Psoas muscle (tissue), 7 donors: ENCODE measurements at regions not wholly inside any gene's neighbourhood (a gene's known extent, or its start where the extent isn't known, plus 50 kb on each side); places are given as distances from the start of the nearest gene placed in this dataset.

ENCODE experiments used
- ATAC-seq, 4 donors: fragments of 200-7000 bp; cut with Tn5 transposase; one replicate each; pipeline ENCODE4 v1.9.1; 2020; ENCODE audit warnings: moderate library complexity in 3 of 4, mild to moderate bottlenecking in 2 of 4
- DNase-seq, 2 donors: peaks; one replicate each; pipeline ENCODE4 v3.0.0-alpha.2; 2020
- H3K27ac ChIP-seq: fragments of 200-600 bp; one replicate; pipeline ENCODE4 v1.8.0; 2022
- H3K27me3 ChIP-seq, 3 donors: fragments of 200-600 bp in 1 of 3; one replicate each; pipeline versions ENCODE4 v1.6.1 to v1.8.0; 2013 to 2022; ENCODE audit warnings: low read length in 2 of 3, mild to moderate bottlenecking in 2 of 3, moderate library complexity in 1 of 3; ENCODE audit not compliant: insufficient read depth in 3 of 3
- H3K36me3 ChIP-seq, 2 donors: fragments of 200-600 bp in 1 of 2; one replicate each; pipeline versions ENCODE4 v1.6.1 to v1.8.0; 2013 to 2022; ENCODE audit warnings: low read depth in 1 of 2, mild to moderate bottlenecking in 1 of 2, moderate library complexity in 1 of 2; ENCODE audit not compliant: insufficient read depth in 1 of 2
- H3K4me1 ChIP-seq: fragments of 200-600 bp; one replicate; pipeline ENCODE4 v1.8.0; 2022
- H3K4me3 ChIP-seq: fragments of 200-600 bp; one replicate; pipeline ENCODE4 v1.8.0; 2022; ENCODE audit warnings: mild to moderate bottlenecking
- H3K9me3 ChIP-seq: fragments of 200-600 bp; one replicate; pipeline ENCODE4 v1.8.0; 2022
- CTCF ChIP-seq: fragments of 200-600 bp; IDR thresholded peaks from one replicate; pipeline ENCODE4 v1.8.0; 2022; ENCODE audit warnings: antibody characterized with exemption
- WGBS, 3 donors: extraction: QIAGEN DNeasy Blood & Tissue Kit; methylation state at CpG; one replicate each; pipeline versions ENCODE4 v1.1.6 to v1.1.7; 2013; 5-methylcytosine and 5-hydroxymethylcytosine counted together
- intact Hi-C, 2 donors: fragments of 100-400 bp; cut with DNase I; formaldehyde crosslinking; loops; one replicate each; pipeline versions ENCODE4 v1.11.0 to v1.14.2; 2022
- donor health status: healthy with polysubstance abuse.
- donor health status: DM: no; HTN: no; CAD: no; lungs with moderate emphysema.
- donor health status: Bipolar disorder and iron deficiency.
- donor health status: healthy.
- donor health status: DM: yes; HTN: yes; CAD: no.
- donor health status: DM: no; HTN: no; CAD: no.
- donor health status: DM: yes; HTN: yes; CAD: no.

DNA sequence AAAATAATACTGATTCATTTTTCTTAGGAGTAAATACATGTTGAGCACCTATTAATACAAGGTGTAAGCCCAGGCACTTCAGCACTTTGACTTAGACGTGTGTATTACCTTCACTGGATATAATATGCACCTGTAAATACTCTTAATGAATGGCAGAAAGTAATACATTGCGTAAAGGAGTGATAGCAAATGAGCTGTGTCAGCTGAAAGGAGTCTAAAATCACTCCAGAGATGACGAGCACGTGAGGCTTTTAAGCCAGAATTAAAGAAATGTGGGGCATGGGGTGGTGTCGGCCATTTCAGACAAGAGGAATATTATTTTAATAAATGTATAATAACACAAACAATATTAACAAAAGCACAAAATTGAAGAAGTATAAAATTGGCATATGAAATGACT, 722.7 kb downstream of the EPHA4 start:
- H3K36me3 ChIP-seq: no peaks in the 10 kb centered on the region
- no peak overlapping the region for H3K4me3 ChIP-seq
- no peak overlapping the region for H3K27ac ChIP-seq
- intact Hi-C loops: no loop called here
- peaks cover 3% of the 10 kb centered on the region for H3K4me1 ChIP-seq
- peak in 1 of 4 donors; percentile 31 for ATAC-seq
- no peak for TF ChIP-seq CTCF
- 66 to 89% (median 72%) methylated on average over 5 of the region's 5 CpGs for WGBS, 3 donors
- no peaks in the 10 kb centered on the region for H3K27me3 ChIP-seq
- H3K9me3 ChIP-seq: no peaks in the 10 kb centered on the region
- DNase-seq: no peak

GRCh38 chr2:220850116-220850515, 722.0 kb downstream of the EPHA4 start:
- TF ChIP-seq CTCF: no peak
- Histone ChIP-seq H3K9me3 (no peaks in the 10 kb centered on the region), H3K27ac (peak overlapping the region; percentile 63), H3K4me1 (peaks cover 3% of the 10 kb centered on the region), H3K27me3 (no peaks in the 10 kb centered on the region), H3K36me3 (no peaks in the 10 kb centered on the region), H3K4me3 (no peak overlapping the region)
- ATAC-seq (peak; percentile 84 to 99 (median 88)), DNase-seq (no peak)
- 27 to 48% (median 30%) methylated on average over 3 of the region's 3 CpGs for WGBS, 3 donors
- intact Hi-C loops: loop anchor here in 1 of 2 donors (10.0 kb wide), 1 partner anchor 725 kb away; the partner anchor contains the start of gene EPHA4

DNA sequence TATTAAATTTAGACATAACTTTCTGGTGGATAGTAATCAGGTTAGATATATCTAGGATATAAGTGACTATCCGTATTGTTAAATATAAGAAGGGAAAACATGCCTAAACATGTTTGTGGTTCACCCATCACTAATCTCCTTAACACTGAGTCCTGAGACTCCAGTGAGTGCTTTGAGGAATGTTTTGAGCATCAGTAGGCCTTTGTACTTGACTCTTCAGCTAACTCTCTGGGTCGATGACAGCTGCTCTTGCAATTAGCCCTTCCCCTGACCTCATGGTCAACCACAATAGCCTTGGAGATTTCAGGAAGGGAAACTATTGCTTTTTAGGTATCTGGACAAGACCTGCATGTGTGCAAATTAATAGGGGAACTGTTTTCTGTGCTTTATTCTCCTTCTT, 716.8 kb downstream of the EPHA4 start:
- WGBS, 3 donors: 27 to 49% (median 42%) methylated on average over 2 of the region's 2 CpGs
- Histone ChIP-seq H3K36me3 (no peaks in the 10 kb centered on the region), H3K27me3 (no peaks in the 10 kb centered on the region), H3K27ac (no peak overlapping the region), H3K4me1 (peaks cover 2% of the 10 kb centered on the region), H3K4me3 (no peak overlapping the region), H3K9me3 (no peaks in the 10 kb centered on the region)
- TF ChIP-seq CTCF: no peak
- ATAC-seq: no peak
- intact Hi-C loops: loop anchor here in 1 of 2 donors (10.0 kb wide), 1 partner anchor 720 kb away; the partner anchor contains the start of gene EPHA4
- no peak for DNase-seq

GRCh38 chr2:220856486-220856885, 715.6 kb downstream of the EPHA4 start:
- H3K4me3 ChIP-seq: no peak overlapping the region

More at GRCh38 chr2:220856486-220856885, 715.6 kb downstream of the EPHA4 start:
- no peak for ATAC-seq
- Histone ChIP-seq H3K4me1 (no peaks in the 10 kb centered on the region), H3K27ac (no peak overlapping the region), H3K9me3 (no peaks in the 10 kb centered on the region), H3K36me3 (no peaks in the 10 kb centered on the region), H3K27me3 (no peaks in the 10 kb centered on the region)
- DNase-seq: no peak
- no peak for TF ChIP-seq CTCF
- WGBS, 3 donors: 78 to 85% (median 79%) methylated on average over 2 of the region's 2 CpGs
- intact Hi-C loops: loop anchor here in 1 of 2 donors (10.0 kb wide), 1 partner anchor 718 kb away; the partner anchor contains the start of gene EPHA4
